HG03469 (cell line): ENCODE measurements at regions not wholly inside any gene's neighbourhood (a gene's known extent, or its start where the extent isn't known, plus 50 kb on each side); places are given as distances from the start of the nearest gene placed in this dataset.
"Not testable (repeated sequence)": the region's sequence is repeated elsewhere in the genome, so short reads cannot be mapped to it uniquely, and the experiment has no call there.

Experiments
- ATAC-seq: cut with Tn5 transposase; IDR thresholded peaks from one replicate; pipeline ENCODE4 v1.9.1; 2021; ENCODE audit warnings: mild to moderate bottlenecking, moderate library complexity, moderate number of reproducible peaks; ENCODE audit not compliant: unreplicated experiment

DNA sequence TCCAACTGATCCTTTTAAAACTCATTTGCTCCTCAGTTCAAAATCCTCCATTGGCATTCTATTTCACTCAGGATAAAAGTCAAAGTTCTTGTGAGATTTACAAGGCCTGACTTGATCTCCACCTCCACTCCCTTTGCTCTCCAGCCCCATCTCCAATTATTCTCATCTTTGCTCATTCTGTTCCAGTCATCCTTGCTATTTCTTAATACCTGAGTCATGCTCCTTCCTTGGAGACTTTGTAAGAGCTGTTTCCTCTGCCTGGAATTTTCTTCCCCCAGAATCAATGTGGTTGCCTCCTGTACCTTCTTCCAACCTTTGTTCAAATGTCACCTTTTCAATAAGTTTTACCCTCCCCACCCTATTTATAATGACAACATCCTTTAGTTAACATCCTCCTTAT lies 373.5 kb downstream of the HTR1B start:
- ATAC-seq = no peak

DNA sequence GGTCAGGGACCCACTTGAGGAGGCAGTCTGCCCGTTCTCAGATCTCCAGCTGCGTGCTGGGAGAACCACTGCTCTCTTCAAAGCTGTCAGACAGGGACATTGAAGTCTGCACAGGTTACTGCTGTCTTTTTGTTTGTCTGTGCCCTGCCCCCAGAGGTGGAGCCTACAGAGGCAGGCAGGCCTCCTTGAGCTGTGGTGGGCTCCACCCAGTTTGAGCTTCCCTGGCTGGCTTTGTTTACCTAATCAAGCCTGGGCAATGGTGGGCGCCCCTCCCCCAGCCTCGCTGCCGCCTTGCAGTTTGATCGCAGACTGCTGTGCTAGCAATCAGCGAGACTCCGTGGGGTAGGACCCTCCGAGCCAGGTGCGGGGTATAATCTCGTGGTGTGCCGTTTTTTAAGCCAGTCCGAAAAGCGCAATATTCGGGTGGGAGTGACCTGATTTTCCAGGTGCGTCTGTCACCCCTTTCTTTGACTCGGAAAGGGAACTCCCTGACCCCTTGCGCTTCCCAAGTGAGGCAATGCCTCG lies 375.4 kb downstream of the HTR1B start:
- not testable (repeated sequence) for ATAC-seq

DNA sequence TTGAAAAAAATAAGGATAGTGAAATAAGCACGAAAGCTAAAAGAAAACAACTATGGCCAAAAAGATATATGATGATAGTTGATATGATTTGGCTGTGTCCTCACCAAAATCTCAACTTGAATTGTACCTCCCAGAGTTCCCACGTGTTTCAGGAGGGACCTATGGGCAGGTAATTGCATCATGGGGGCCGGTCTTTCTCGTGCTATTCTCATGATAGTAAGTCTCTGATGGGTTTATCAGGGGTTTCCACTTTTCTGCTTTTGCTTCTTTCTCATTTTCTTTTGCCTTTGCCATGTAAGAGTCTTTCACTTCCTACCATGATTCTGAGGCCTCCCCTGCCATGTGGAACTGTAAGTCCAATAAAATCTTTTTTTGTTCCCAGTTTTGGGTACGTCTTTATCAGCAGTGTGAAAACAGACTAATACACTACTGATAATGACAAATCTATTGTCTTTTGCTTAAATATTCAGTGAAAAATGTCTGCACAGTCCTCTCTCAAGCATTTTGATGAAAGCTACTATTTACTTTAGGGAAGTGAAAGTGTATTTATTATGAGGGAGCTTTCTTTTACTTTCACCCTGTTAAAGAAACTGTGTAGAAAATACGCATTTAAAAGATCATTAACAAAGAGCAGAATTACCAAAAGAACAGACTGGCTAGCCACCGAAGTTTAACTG lies 389.1 kb downstream of the HTR1B start:
- no peak for ATAC-seq

DNA sequence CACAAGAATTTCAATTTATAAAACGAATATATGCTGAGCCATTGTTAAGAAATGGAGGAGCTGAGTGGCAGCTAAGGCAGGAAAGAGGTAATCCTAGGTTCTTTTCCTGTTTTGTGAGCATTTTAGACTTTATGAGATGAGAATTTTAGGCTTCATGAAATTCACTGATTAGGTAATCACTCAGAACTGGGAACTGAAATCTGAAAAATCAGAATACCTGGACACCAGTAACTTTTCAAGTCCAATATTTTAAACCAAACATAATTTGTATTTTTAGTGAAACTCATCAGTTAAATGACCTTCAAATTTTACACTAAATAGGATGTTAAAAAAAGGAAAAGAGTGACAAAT lies 389.9 kb downstream of the HTR1B start:
- no peak for ATAC-seq

DNA sequence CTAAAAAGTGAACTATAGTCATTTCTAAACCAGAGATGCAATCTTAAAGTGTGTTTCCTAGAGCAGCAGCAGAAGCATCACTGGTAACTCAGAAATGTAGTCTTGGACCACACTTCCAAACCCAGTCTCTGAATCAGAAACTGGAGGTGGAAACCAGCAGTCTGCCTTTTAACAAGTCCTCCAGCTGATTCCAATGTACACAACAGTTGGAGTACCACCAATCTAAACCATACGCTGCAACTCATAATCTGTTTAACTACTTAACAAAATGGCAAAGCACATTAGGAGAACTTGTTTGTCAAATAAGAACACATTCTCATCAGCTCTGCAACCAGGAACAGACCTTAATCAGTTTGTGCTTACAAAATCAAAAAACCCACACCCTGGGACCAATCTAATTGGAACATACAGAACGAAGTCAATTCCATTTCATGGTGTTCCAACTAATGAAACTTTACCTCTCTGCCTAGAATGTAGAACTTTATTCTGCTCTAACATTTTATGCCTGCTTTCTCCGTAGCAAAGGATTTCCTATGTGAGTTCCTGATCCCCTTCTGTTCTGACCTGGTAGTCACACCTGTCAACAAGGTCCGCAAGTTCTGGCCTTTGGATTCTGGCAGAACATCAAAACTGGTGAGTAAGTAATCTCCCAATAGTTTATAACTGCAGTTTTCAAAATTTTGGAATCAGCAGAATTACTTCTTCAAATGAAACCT lies 390.4 kb downstream of the HTR1B start:
- ATAC-seq = no peak

DNA sequence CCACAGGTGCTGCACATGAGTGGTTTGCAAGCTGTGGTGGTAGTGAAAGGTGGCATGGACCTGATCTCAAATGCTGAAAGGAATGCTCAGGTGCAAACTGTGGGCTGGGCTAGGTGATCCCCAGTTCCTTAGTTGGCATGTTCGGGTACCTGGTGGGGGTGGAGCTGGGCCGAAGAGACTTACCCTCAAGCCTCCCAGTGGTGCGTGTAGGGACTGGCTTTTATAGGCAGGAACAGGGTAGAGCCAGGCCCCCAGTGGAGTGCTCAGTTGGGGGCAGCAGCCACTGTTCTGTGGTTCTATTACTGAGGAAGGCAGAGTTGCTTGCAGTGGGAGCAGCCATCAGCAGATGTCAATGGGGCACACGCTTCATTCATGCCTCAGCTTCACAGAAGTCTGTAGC lies 399.8 kb downstream of the HTR1B start:
- ATAC-seq = no peak

DNA sequence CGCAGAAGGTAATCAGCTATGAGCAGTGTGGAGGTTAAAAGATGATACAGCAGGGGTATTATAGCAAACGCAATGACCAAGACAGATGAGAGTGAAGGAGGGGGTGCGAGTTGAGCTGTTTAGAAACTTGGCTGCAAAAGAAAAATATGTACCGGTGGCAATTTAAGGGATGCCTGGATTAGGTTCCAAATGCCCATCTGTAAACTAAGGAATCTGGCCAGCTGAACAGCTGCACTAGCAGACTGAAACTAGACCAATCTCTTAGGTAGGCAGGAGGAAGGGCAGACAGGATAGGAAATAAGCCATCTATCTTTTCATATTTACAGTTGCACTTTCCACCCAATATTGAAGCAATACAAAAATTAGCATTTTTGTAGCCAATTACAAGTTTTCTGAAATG lies 407.6 kb downstream of the HTR1B start:
- ATAC-seq = no peak

DNA sequence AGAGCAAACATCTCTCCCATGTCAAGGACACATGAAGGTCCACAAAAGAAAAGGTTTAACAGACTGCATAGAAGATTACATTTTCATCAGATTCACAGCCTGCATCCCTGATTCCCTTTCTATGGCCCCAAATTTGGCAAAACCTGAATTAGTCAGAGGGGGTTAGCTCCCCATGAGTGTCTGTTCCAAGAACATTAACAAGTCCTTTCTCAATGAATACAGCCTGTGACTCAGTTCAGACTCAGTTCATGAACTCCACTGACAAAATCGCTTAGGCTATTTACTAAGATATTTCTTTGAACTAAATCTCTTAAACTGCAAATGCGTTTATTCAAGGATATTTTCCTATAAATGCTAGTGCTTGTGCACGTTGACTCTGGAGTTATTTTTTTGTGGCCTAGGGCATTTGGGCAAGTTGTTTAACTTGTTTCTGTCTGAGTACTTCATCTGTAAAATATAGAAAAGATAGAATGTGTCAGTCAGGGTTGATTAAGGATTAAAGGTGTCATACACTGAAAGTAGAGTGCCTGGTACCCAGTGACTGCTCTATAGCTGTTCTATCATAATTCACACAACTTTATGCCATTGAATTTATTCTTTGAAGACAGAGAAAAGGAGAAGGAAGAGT lies 422.6 kb downstream of the HTR1B start:
- no peak for ATAC-seq

DNA sequence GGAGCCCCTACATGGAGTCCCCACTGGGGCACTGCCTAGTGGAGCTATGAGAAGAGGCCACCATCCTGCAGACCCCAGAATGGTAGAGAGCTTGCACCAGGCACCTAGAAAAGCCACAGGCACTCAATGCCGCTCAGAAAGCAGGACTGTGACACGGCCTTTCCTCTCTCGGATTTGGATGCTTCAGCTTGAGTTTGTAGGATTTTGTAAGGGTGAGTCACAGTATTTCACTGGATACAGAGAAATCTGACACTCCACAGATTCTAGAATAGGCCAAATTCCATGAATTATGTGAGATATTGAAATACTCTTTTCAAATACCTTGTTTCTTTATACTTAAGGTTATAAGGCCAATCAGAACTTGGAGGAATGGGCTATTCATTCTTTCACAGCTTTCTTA lies 424.5 kb downstream of the HTR1B start:
- ATAC-seq = no peak

DNA sequence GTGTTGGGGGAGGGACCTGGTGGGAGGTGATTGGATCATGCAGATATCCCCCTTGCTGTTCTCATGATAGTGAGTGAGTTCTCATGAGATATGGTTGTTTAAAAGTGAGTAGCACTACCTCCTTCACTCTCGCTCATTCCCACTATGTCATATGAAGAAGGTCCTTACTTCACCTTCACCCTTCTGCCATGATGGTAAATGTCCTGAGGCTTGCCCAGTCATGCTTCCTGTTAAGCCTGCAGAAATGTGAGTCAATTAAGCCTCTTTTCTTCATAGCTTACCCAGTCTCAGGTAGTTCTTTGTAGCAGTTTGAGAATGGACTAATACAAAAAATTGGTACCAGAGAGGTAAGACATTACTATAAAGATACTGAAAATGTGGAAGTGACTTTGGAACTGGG lies 425.9 kb downstream of the HTR1B start:
- ATAC-seq = no peak

DNA sequence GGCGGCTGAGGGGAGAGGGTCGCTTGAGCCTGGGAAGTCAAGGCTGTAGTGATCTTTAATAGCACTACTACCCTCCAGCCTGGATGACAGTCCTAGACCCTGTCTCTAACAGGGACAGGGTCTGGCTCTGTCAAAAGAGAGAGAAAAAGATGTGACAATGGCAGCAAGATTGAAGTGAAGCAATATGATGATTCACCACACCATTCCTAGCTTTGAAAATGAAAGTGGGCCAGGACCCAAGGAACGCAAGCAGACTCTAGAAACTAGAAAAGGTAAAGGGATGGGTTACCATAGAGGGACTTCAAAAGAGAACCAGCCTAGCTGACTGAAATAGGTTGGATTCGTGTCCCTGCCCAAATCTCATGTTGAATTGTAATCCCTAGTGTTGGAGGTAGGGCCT lies 426.9 kb downstream of the HTR1B start:
- ATAC-seq = no peak

DNA sequence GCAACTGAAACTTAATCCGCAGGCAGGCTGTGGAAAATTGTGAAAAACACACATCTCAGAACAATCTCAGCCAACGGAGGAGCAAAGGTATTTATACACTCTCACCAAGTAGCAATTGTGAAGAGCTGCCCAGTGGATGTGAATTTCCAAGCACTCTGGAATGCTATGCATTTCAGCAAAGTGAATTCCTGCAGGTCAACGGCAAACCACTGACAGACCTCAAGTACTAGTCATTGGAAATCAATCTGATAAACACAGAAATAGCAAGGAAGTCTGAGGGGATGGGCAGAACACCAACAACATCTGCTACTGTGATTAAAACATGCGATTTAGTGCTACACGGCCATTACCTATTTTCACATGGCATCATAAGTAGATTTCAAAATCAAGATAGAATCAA lies 429.1 kb downstream of the HTR1B start:
- no peak for ATAC-seq

DNA sequence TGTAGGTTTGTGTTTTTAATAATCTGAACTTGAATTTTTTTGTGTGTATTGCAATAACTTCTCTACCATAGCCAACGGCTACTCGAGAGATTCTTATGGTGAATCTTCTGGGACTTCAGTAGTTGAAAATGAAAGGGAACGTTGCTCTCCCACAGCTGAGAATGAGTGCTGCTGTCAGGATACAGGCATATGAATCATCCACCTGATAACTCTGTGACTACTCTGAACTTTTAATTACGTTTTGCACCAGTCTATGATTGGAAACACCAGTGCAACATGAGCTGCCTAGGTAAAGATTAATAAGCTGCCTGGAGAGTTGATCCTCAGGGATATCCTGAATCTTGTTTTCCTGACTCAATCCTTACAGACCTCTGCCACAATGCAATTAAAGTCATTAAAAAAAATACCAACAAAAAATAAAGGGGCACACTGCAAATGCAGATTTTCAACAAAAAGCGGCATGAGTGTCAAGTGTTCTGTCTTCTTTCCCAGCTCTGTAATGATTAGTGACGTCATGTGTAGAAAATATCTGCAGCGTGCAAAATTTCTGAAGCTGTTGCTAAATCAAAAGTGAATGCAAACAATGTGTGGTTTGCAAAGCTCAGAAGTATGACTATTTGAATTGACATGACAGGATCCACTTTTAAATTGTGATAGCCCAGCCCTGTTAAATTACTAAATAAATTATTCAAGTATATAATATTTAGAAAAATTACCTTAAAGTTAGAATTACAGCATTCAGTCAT lies 432.2 kb downstream of the HTR1B start:
- no peak for ATAC-seq

DNA sequence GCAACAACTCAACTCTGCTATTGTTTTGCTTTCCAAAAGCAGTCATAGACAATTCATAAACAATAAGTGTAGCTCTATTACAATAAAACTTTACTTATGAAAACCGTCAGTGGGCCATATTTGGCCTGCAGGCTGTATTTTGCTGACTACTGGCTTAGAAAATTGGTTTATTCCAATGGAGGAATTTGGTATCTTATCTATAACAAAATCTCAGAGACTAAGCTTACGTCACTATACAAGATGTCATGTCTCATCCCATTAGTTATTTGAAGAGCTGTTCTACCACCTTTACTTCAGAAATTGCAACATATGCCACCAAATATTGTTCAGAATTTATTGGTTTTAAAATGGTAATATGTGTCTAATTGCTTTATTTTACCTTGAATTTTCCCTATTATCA lies 436.9 kb downstream of the HTR1B start:
- no peak for ATAC-seq

DNA sequence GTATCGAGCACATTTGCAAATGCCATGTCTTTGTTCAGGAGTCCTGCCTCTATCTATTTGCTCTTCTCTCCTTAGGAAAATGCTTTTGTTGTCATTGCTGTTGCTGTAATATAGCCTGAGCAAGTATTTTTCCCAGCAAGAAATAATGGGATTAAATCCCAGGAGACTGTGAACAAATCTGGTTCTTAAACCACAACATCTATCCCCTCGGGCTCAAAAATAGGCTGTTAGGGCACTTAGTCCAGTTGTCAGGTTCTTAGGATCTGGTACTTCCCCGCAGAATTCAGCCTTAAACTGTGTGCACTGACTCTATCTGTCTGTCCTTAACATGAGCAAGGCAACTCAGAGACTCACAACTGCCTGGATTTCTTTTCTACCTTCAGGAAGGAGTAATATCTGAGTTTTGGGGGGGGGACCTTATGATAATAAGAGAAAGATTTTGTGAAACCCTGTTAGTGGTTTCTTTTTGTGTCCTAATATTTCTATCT lies 437.5 kb downstream of the HTR1B start:
- ATAC-seq = no peak

DNA sequence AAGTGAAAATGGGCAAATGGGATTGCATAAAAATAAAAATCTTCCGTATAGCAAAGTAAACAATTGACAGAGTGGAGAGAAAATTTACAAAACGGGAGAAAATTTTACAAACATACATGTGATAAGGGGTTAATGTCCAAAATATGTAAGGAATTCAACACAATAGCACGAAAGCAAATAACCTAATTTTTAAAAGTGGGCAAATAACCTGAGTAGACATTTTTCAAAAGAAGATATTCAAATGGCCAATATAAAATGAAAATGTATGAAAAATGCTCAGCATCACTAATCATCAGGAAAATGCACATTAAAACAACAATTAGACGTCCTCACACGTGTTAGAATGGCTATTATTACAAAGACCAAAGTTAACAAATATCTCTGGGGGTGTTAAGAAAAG lies 441.5 kb downstream of the HTR1B start:
- no peak for ATAC-seq

DNA sequence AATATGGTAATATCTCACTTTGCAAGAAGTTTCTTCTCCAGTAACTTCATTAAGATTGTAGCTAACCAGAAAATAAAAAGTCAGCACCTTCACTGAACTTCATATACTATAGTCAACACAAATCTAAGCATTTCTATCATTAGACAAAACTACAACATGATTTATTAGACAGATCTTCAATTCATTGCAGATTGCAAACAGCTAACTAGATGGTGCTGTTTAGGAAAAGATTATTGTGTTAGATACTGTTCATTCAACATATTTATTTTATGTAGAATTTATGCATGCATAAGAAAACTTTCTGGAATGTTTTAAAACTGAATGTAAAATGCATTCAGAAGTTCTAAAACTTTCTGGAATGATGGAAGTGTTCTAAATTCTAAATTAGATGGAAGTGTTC lies 442.1 kb downstream of the HTR1B start:
- no peak for ATAC-seq

DNA sequence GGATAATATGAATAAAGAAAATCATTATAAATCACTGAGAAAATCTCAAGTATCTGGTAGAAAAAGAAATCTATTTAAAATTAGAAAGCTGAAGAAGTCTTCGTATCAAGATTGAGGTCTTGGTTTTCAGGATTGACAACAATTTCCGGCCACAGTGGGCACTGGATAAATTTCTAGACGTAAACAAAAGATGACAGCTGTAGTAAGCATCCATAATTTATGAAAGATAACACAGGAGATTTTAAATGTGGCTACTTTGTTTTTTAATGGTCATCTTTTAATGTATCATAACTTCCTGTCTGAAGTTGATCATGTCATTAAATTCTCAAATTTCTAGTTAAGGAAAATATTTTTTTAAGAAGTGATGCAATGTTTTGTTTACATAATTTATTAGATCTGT lies 444.2 kb downstream of the HTR1B start:
- ATAC-seq = no peak

DNA sequence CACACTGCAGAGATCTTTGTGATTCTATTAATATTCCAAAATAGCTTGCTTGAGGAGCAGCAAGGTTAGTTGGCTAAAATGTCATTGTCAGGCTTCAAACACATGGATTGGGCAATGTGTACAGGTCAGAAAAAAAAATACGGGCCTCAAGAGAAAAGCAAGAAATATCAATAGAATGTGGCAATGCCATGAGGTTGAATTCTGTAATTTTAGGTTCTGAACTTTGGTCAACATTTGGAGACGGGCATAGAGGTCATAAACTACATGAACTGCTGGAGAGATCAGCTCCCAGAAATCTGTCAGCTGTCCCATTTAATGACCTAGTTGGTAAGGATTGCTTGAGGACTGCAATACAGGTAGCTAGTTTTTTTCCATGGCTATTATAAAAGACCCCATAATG lies 445.8 kb downstream of the HTR1B start:
- no peak for ATAC-seq

DNA sequence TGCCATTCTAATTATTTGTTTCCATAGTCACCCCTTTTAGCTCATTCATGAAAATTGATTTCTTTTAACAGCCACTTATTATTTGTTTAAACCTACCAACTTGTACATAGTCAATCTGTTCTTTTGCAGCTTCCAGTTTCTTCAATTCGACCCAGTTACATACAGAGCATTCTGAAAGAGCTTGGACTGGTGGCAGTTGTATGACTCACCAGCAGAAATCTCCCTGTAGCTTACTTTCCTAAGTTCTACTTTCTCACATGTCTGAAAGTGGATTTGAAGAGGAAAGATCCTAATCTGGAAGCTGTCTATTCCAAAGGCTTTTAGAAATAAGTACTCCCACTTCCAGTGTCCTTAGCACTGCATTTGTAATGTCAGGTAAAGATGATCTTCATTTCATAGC lies 447.9 kb downstream of the HTR1B start:
- no peak for ATAC-seq

DNA sequence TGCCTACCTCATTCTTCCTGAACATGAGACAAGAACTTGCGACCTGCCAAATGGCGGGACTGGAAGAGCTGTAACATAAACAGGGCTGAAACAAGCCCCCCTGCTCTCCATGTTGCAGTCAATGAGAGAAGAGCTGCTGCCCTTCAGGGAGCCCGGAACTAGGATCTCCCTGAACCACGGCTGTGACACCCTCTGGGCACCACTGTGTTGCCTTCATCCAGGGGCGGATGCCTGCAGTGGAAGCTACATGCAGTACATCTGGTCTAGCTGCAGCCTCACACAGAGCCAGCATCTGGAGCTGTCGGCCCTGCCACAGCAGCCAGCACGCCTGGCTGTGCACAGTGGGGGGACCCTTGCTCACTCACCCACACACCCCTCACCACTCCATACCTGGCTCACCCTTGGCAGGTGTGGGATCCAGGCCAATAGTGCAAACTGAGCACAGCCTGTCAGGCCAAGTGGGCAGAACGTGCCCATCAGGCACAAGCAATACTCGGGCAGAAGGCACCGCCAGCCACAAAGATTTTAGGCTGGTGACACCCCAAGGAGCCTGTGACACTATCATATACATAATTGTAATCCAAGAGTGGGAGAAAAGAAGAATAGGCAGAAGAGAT lies 451.3 kb downstream of the HTR1B start:
- no peak for ATAC-seq
